ENCODE measurements at regions not wholly inside any gene's neighbourhood (a gene's known extent, or its start where the extent isn't known, plus 50 kb on each side); places are given as distances from the start of the nearest gene placed in this dataset.

DNA sequence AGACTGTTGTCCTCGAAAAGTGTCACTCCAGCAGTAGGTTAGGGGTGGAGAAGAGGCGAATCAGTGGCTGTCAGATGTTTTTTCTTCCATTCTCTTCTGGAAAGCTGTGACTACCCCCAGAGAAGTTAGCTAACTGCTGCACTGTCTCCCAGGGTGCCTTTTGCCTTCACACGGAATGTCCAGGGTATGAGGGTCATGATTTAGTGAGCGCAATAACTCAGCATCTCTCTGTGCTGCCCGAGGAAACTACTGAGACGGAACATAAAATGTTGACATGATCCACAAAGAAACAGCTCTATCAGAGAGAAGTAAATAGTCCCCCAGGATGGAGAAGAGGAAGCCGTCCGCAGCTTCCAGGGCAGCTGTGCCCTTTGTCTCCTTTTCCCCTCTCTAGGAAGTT lies 254.0 kb upstream of the ARGLU1 start:
- 74 to 79% methylated on average over 6 to 7 of the region's 8 CpGs for WGBS, 2 donors
- H3K36me3 ChIP-seq: no peaks in the 10 kb centered on the region
- intact Hi-C loops (cut with DNase I): no loop called here
- no peak overlapping the region for H3K4me3 ChIP-seq
- H3K4me1 ChIP-seq: no peaks in the 10 kb centered on the region
- no peak overlapping the region for H3K27ac ChIP-seq
- TF ChIP-seq, protein P1, sequence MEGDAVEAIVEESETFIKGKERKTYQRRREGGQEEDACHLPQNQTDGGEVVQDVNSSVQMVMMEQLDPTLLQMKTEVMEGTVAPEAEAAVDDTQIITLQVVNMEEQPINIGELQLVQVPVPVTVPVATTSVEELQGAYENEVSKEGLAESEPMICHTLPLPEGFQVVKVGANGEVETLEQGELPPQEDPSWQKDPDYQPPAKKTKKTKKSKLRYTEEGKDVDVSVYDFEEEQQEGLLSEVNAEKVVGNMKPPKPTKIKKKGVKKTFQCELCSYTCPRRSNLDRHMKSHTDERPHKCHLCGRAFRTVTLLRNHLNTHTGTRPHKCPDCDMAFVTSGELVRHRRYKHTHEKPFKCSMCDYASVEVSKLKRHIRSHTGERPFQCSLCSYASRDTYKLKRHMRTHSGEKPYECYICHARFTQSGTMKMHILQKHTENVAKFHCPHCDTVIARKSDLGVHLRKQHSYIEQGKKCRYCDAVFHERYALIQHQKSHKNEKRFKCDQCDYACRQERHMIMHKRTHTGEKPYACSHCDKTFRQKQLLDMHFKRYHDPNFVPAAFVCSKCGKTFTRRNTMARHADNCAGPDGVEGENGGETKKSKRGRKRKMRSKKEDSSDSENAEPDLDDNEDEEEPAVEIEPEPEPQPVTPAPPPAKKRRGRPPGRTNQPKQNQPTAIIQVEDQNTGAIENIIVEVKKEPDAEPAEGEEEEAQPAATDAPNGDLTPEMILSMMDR (IDR thresholded peaks at IDR 0.05): no peak
- no peak for TF ChIP-seq POLR2A (IDR thresholded peaks at IDR 0.05)
- no peaks in the 10 kb centered on the region for H3K27me3 ChIP-seq
- no peak for DNase-seq
- peaks cover 0 to 5% (median 0%) of the 10 kb centered on the region in 3 donors for H3K9me3 ChIP-seq

DNA sequence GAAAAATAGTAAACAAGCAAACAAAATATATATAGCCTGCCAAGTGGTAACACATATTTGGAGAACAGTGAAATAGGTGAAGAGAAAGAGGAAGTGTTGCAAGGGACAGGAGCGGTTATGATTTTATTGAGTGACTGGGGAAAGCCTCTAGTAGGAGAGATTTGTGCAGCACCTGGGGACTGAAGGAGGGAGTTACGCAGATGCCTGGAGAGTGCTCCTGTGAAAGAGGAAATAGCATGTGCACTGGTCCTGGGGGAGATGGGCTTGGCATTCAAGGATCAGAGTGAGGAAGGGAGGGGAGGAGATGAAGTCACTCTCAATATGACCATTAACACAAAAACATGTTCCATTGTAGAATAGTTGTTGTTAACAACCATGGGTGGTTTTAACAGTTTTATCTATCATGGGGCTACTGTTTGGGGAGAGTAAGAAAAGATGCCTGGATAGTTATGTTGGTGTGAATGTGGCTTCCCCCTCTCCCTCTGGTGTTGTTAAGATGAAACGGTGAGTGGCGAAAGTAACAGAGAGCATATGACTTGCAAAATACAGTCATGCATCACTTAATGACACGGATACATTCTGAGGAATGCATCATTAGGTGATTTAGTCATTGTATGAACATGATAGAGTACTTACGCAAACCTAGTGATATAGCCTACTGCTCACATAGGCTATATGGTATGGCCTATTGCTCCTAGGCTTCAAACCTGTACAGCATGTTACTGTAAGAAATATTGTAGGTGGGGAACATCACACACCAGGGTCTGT lies 251.7 kb upstream of the ARGLU1 start:
- TF ChIP-seq, protein P1 (IDR thresholded peaks at IDR 0.05): no peak
- TF ChIP-seq POLR2A (IDR thresholded peaks at IDR 0.05): no peak
- H3K4me1 ChIP-seq: no peaks in the 10 kb centered on the region
- no peaks in the 10 kb centered on the region for H3K27me3 ChIP-seq
- intact Hi-C loops (cut with DNase I): no loop called here
- DNase-seq: no peak
- WGBS, 2 donors: 74 to 76% methylated on average over 6 of the region's 6 CpGs
- no peaks in the 10 kb centered on the region for H3K36me3 ChIP-seq
- no peak overlapping the region for H3K4me3 ChIP-seq
- H3K27ac ChIP-seq: no peak overlapping the region
- no peaks in the 10 kb centered on the region for H3K9me3 ChIP-seq

DNA sequence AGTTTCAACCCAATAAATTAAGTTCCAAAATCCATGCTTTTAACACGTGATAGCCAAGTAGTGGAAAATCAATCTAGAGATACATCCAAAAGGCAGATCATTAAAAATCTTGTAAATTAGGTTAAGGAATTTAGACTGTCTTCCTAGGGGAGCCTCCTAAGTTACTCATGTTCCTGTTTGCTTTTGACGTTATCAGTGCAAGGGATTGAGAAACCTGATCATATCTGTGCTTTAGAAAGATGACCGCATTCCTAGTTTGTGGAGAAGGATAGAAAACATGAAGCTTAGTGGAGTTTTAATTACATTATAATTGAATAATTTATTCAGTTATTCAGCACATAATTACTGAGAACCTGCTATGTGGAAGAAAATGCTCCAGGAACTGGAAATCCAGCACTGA lies 251.0 kb upstream of the ARGLU1 start:
- intact Hi-C loops (cut with DNase I): no loop called here
- Histone ChIP-seq H3K9me3 (no peaks in the 10 kb centered on the region), H3K4me3 (no peak overlapping the region), H3K4me1 (no peaks in the 10 kb centered on the region), H3K27ac (no peak overlapping the region), H3K27me3 (no peaks in the 10 kb centered on the region), H3K36me3 (no peaks in the 10 kb centered on the region)
- 86 to 87% methylated on average over 3 of the region's 3 CpGs for WGBS, 2 donors
- DNase-seq: no peak
- TF ChIP-seq, protein P1 (IDR thresholded peaks at IDR 0.05): no peak
- no peak for TF ChIP-seq POLR2A (IDR thresholded peaks at IDR 0.05)

DNA sequence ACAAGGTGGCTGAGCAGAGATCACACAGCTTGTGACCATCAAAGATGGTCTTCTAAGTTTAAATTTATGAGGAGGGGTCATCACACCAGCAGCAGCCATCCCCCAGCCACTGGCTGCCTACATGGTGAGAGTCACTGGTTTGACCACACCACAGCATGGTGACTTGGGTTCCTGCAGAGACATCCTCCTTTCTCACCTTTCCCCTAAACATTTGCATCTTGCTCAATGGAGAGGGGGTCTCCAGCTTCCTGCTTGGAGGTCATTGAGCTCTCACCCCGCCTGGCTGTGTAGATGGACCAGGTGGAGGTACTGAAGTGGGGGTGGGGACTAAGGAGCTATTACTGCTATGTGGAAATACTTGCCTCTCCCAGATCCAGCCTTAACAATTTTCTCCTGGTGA lies 247.6 kb upstream of the ARGLU1 start:
- TF ChIP-seq, protein P1 (IDR thresholded peaks at IDR 0.05): no peak
- no peak for TF ChIP-seq POLR2A (IDR thresholded peaks at IDR 0.05)
- WGBS, 2 donors: 20 to 50% methylated on average over 1 of the region's 1 CpG
- Histone ChIP-seq H3K36me3 (no peaks in the 10 kb centered on the region), H3K4me1 (no peaks in the 10 kb centered on the region), H3K4me3 (no peak overlapping the region), H3K9me3 (no peaks in the 10 kb centered on the region), H3K27ac (no peak overlapping the region), H3K27me3 (peaks cover 0 to 5% (median 0%) of the 10 kb centered on the region in 4 donors)
- no peak for DNase-seq
- intact Hi-C loops (cut with DNase I): no loop called here

DNA sequence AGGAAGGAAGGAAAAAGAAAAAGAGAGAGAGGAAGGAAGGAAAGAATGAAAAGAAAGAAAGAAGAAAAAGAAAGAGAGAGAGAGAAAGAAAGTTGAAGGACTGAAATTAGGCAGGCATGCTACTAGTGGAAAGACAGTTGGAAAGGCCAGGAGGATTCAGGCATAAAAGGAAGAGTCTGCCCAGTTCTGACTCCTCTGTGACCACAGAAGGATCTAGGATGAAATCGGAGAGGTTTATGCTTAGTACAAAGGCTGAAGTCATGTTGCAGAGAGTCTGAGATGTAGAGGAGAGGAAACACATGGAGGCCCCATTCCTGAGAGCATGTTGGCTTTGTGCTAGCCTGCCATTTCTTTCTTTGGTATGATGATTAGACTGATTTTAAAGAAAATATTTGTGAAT lies 246.5 kb upstream of the ARGLU1 start:
- Histone ChIP-seq H3K27me3 (peaks cover 0 to 5% (median 0%) of the 10 kb centered on the region in 4 donors), H3K4me3 (no peak overlapping the region), H3K9me3 (no peaks in the 10 kb centered on the region), H3K27ac (no peak overlapping the region), H3K4me1 (peaks cover 0 to 2% (median 0%) of the 10 kb centered on the region in 3 donors), H3K36me3 (no peaks in the 10 kb centered on the region)
- WGBS, 2 donors: 42 to 56% methylated on average over 1 of the region's 1 CpG
- intact Hi-C loops (cut with DNase I): no loop called here
- TF ChIP-seq POLR2A (IDR thresholded peaks at IDR 0.05): no peak
- TF ChIP-seq, protein P1 (IDR thresholded peaks at IDR 0.05): no peak
- no peak for DNase-seq
